GF-D8 (cell line): ENCODE measurements at regions not wholly inside any gene's neighbourhood (a gene's known extent, or its start where the extent isn't known, plus 50 kb on each side); places are given as distances from the start of the nearest gene placed in this dataset.

ENCODE experiments used
- DNase-seq: peaks from one replicate; lab custom pipeline; 2025; lab: John Stamatoyannopoulos, UW

GRCh38 chr7:32264702-32265284 lies 194.6 kb upstream of the PDE1C start:
- no peak for DNase-seq

- no peak for DNase-seq
Measured at GRCh38 chr7:32263611-32264010, 193.4 kb upstream of the PDE1C start.

GRCh38 chr7:32262315-32262714 lies 192.1 kb upstream of the PDE1C start:
- DNase-seq = no peak

- DNase-seq = no peak
Measured at GRCh38 chr7:32259931-32260596, 189.9 kb upstream of the PDE1C start.

GRCh38 chr7:32258265-32258664 lies 188.1 kb upstream of the PDE1C start:
- no peak for DNase-seq

- DNase-seq = no peak
Measured at GRCh38 chr7:32257621-32258020, 187.4 kb upstream of the PDE1C start.

DNA sequence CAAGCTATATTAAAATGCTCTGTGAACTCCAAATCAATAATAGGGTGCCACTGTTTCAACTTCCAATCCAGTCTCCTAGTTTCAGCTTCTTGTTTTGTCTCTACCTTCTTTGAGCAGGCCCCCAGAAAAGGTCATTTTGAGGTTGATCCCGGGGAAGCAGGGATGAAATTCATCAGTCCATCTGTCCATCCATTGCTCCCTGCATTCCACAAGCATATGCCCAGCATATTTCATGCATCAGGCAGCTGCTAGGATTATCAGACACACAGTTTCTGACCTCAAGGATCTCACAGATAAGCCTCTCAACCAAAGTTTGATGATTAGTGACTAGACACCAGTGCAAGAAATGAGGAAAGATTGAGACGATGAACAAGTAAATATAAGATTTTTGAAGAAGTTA lies 186.6 kb upstream of the PDE1C start:
- DNase-seq = no peak

- no peak for DNase-seq
Measured at GRCh38 chr7:32256376-32256775, 186.2 kb upstream of the PDE1C start.

- DNase-seq = no peak
Measured at GRCh38 chr7:32255036-32255435, 184.8 kb upstream of the PDE1C start.

GRCh38 chr7:32253299-32253698 lies 183.1 kb upstream of the PDE1C start:
- DNase-seq = no peak

- no peak for DNase-seq
Measured at GRCh38 chr7:32251659-32252058, 181.5 kb upstream of the PDE1C start.

- no peak for DNase-seq
Measured at GRCh38 chr7:32250471-32251260, 180.5 kb upstream of the PDE1C start.

- no peak for DNase-seq
Measured at GRCh38 chr7:32250003-32250402, 179.8 kb upstream of the PDE1C start.

- no peak for DNase-seq
Measured at GRCh38 chr7:32248522-32248921, 178.3 kb upstream of the PDE1C start.

- no peak for DNase-seq
Measured at GRCh38 chr7:32244806-32245345, 174.7 kb upstream of the PDE1C start.

DNA sequence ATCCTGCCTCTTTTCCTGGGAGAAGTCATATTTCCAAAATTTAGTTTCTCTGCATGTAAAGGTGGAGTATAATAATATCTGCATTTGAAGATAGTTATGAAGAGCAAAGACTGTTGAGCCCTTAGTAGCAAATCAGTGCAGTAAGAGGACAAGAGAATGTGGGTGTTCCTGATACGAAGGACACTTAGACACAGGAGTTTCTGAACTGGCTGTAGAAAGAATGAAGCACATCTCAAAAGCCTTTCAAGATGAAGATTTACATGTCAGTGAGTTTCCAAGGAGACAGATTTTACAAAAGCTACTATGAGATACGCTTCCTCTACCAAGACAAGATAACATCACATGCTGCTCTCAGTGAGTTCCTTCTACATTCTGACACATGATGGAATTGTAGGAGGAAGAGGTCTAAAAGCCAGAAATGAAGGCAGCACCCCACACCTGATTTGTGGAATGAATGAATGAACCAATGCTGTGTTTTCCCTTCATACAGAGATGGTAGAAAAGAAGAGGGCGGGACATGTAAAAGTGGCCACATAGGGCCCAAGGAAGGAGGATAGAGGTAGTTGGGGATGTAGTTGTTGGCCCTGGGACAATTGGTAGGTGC lies 173.6 kb upstream of the PDE1C start:
- no peak for DNase-seq

DNA sequence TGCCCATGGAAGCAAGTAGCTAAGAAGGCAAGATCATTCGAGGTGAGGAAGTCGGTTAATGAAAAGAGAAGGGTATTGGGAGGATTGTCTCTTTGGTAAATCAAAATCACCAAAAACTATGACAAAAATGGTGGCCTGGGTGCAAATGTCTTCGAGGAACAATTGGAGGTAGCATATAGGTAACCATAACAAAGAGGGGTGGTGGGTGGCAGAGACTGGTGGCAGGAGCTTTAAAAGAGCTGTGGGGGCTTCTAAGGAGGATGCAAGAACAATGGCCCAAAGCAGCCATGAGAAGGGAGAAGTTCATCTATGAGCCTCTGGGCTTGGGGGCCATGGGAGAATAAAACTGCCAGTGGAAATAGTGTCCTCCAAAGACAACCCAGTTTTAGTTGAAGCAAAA lies 172.2 kb upstream of the PDE1C start:
- DNase-seq = no peak

DNA sequence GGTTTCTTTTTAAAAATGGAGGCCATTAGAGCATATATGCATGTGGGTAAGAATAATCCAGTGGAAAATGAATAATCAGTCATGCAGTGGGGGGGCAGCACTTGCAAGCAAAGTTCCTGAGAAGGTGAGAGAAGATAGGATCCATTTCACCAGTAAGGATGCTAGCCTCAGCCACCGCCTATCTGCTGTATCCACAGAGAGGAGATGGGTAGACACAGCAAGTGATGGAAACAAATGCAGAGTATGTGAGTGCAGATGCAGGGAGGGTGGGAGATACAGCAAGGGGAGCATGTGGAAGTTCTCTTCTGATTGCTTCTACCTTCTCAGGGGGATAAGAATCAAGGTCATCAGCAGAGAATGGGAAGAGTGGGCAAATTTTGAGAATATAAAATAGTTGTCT lies 171.4 kb upstream of the PDE1C start:
- DNase-seq = no peak

GRCh38 chr7:32239764-32240163 lies 169.6 kb upstream of the PDE1C start:
- no peak for DNase-seq

- DNase-seq = no peak
Measured at GRCh38 chr7:32228601-32229000, 158.4 kb upstream of the PDE1C start.

DNA sequence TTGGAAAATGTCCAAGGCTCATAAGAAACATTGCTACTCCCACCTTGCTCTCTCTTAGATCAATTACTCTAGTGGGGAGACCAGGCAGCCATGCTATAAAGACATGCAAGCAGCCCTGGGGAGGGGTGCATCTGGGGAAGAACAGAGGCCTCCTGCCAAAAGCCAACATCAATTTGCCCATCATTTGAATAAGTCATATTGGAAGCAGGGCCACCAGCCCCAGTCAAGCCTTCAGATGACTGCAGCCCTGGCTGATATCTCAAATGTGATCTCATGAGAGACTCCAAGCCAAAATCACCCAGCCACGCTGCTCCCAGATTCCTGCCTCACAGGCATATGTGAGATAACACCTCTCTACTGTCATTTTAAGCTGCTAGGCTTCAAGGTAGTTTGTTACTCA lies 157.5 kb upstream of the PDE1C start:
- DNase-seq = no peak

DNA sequence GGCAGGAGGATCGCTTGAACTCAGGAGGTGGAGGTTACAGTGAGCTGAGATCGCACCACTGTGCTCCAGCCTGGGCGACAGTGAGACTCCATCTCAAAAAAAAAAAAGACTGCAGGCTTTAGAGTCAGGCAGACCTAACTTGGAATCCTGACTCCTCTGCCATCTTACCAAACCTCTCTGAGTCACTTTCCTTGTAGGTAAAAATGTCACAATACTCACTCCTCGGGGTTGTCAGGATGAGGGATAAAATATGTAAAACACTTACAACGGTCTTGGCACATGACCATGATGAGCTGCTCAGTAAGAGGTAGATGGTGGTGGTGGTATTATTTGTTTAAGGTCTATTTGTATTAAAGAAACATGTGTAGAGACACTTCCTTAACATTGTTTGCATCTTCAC lies 154.1 kb upstream of the PDE1C start:
- no peak for DNase-seq

DNA sequence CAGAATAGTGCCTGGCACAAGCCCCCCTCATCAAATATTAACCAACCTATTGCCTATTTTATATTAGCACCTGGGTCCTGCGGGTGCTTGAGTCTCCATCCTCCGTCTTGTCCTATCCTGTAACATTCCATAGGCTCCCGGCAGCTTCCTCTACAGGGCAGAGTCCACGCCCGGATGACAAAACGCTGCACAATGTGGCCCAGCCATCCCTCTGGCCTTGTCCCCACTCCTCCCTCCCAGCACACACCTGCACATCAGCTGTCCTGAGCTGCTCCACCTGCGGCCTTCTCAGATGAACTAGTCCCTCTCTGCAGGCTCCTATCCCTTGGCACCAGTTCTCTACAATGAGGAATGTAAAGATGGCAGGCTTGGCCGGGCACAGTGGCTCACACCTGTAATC lies 153.5 kb upstream of the PDE1C start:
- DNase-seq = no peak
